HepG2 (cell line): ENCODE measurements at regions not wholly inside any gene's neighbourhood (a gene's known extent, or its start where the extent isn't known, plus 50 kb on each side); places are given as distances from the start of the nearest gene placed in this dataset.

ENCODE experiments used
- ATF6 ChIP-seq: sonication (generic); formaldehyde crosslinking; conservative IDR thresholded peaks from 2 replicates; pipeline ENCODE4 v1.4.0; 2020; ENCODE audit warnings: missing genetic modification reagents
- HNRNPH1 ChIP-seq: fragments of 200-400 bp; formaldehyde crosslinking; optimal IDR thresholded peaks from 2 replicates; pipeline ENCODE3; 2017; ENCODE audit warnings: mild to moderate bottlenecking, low read depth, low read length
- JARID2 ChIP-seq: sonication (generic); formaldehyde crosslinking; IDR thresholded peaks from 2 replicates; pipeline ENCODE4 v1.8.1; 2023; ENCODE audit warnings: missing genetic modification reagents, inconsistent platforms; ENCODE audit not compliant: insufficient replicate concordance
- KLF11 ChIP-seq: IDR thresholded peaks from 2 replicates; pipeline ENCODE4 v1.6.1; 2016; ENCODE audit warnings: missing compliant biosample characterization
- MYPOP ChIP-seq: sonication (generic); formaldehyde crosslinking; IDR thresholded peaks from 2 replicates; pipeline ENCODE4 v1.8.1; 2023; ENCODE audit warnings: mild to moderate bottlenecking, moderate library complexity, missing genetic modification reagents
- PHF8 ChIP-seq: sonication (generic); formaldehyde crosslinking; IDR thresholded peaks from 2 replicates; pipeline ENCODE4 v1.5.0; 2020; ENCODE audit warnings: missing genetic modification reagents
- SIN3A ChIP-seq: IDR thresholded peaks from 2 replicates; pipeline ENCODE4 v1.6.1; 2011; ENCODE audit warnings: low read depth, mild to moderate bottlenecking, control low read depth, low read length, borderline replicate concordance
- SPEN ChIP-seq: sonication (generic); formaldehyde crosslinking; IDR thresholded peaks from 2 replicates; pipeline ENCODE4 v1.5.1; 2020; ENCODE audit warnings: low read depth, mild to moderate bottlenecking, missing genetic modification reagents
- U2AF2 ChIP-seq: fragments of 200-400 bp; formaldehyde crosslinking; IDR thresholded peaks from 2 replicates; pipeline ENCODE4 v1.6.1; 2017; ENCODE audit warnings: low read depth, mild to moderate bottlenecking, low read length
- ZKSCAN1 ChIP-seq: fragments of 150-350 bp; IDR thresholded peaks from 2 replicates; pipeline ENCODE4 v1.6.1; 2014; ENCODE audit warnings: low read length
- ZNF3 ChIP-seq: IDR thresholded peaks from 2 replicates; pipeline ENCODE4 v1.7.0; 2017; ENCODE audit warnings: inconsistent platforms
- ZNF335 ChIP-seq: sonication (generic); formaldehyde crosslinking; IDR thresholded peaks from 2 replicates; pipeline ENCODE4 v1.4.0; 2020; ENCODE audit warnings: missing genetic modification reagents
- ZNF44 ChIP-seq: sonication (generic); formaldehyde crosslinking; IDR thresholded peaks from 2 replicates; pipeline ENCODE4 v1.5.1; 2020; ENCODE audit warnings: mild to moderate bottlenecking, missing genetic modification reagents
- ZNF589 ChIP-seq: sonication (generic); formaldehyde crosslinking; conservative IDR thresholded peaks from 2 replicates; pipeline ENCODE4 v1.8.0; 2022; ENCODE audit warnings: mild to moderate bottlenecking, moderate library complexity, missing genetic modification reagents
- ZNF616 ChIP-seq: sonication (generic); formaldehyde crosslinking; IDR thresholded peaks from 2 replicates; pipeline ENCODE4 v1.5.0; 2020; ENCODE audit warnings: low read depth, mild to moderate bottlenecking, missing genetic modification reagents
- ZNF678 ChIP-seq: sonication (generic); formaldehyde crosslinking; IDR thresholded peaks from 2 replicates; pipeline ENCODE4 v1.4.0; 2020; ENCODE audit warnings: mild to moderate bottlenecking, missing genetic modification reagents
- ZNF782 ChIP-seq: sonication (generic); formaldehyde crosslinking; IDR thresholded peaks from 2 replicates; pipeline ENCODE4 v1.4.0; 2020; ENCODE audit warnings: missing genetic modification reagents, mild to moderate bottlenecking, borderline replicate concordance
- ZSCAN12 ChIP-seq: sonication (generic); formaldehyde crosslinking; IDR thresholded peaks from 2 replicates; pipeline ENCODE4 v1.9.0; 2021; ENCODE audit warnings: mild to moderate bottlenecking, missing genetic modification reagents
- TF ChIP-seq, protein P1 (sequence below): IDR thresholded peaks from 2 replicates; pipeline ENCODE4 v1.6.1; 2018; ENCODE audit warnings: missing genetic modification reagents
- TF ChIP-seq, protein P2 (sequence below): IDR thresholded peaks from 2 replicates; pipeline ENCODE4 v1.6.1; 2012; ENCODE audit warnings: low read length, improper control_type of control experiment
- TF ChIP-seq, protein P3 (sequence below): sonication (generic); formaldehyde crosslinking; IDR thresholded peaks from 2 replicates; pipeline ENCODE4 v1.5.1; 2020; ENCODE audit warnings: mild to moderate bottlenecking, missing genetic modification reagents, moderate library complexity
- TF ChIP-seq, protein P4 (sequence below): sonication (generic); formaldehyde crosslinking; IDR thresholded peaks from 2 replicates; pipeline ENCODE4 v1.8.1; 2023; ENCODE audit warnings: missing genetic modification reagents, mild to moderate bottlenecking, borderline replicate concordance

- no peak for TF ChIP-seq JARID2
- TF ChIP-seq ZNF616: no peak
- TF ChIP-seq, protein P1, sequence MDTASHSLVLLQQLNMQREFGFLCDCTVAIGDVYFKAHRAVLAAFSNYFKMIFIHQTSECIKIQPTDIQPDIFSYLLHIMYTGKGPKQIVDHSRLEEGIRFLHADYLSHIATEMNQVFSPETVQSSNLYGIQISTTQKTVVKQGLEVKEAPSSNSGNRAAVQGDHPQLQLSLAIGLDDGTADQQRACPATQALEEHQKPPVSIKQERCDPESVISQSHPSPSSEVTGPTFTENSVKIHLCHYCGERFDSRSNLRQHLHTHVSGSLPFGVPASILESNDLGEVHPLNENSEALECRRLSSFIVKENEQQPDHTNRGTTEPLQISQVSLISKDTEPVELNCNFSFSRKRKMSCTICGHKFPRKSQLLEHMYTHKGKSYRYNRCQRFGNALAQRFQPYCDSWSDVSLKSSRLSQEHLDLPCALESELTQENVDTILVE (CRISPR knock-in tag): no peak
- TF ChIP-seq ATF6: no peak
- no peak for TF ChIP-seq ZNF44 (CRISPR knock-in tag)
- 0 out of 2 replicates have a peak, but pooled peaks have one; percentile 38 for TF ChIP-seq KLF11
- TF ChIP-seq ZSCAN12: no peak
- TF ChIP-seq, protein P2, sequence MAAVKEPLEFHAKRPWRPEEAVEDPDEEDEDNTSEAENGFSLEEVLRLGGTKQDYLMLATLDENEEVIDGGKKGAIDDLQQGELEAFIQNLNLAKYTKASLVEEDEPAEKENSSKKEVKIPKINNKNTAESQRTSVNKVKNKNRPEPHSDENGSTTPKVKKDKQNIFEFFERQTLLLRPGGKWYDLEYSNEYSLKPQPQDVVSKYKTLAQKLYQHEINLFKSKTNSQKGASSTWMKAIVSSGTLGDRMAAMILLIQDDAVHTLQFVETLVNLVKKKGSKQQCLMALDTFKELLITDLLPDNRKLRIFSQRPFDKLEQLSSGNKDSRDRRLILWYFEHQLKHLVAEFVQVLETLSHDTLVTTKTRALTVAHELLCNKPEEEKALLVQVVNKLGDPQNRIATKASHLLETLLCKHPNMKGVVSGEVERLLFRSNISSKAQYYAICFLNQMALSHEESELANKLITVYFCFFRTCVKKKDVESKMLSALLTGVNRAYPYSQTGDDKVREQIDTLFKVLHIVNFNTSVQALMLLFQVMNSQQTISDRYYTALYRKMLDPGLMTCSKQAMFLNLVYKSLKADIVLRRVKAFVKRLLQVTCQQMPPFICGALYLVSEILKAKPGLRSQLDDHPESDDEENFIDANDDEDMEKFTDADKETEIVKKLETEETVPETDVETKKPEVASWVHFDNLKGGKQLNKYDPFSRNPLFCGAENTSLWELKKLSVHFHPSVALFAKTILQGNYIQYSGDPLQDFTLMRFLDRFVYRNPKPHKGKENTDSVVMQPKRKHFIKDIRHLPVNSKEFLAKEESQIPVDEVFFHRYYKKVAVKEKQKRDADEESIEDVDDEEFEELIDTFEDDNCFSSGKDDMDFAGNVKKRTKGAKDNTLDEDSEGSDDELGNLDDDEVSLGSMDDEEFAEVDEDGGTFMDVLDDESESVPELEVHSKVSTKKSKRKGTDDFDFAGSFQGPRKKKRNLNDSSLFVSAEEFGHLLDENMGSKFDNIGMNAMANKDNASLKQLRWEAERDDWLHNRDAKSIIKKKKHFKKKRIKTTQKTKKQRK: no peak
- TF ChIP-seq HNRNPH1: no peak
- peak; percentile 82 for TF ChIP-seq SPEN (CRISPR knock-in tag)
- no peak for TF ChIP-seq U2AF2
- TF ChIP-seq PHF8 (CRISPR knock-in tag): no peak
- TF ChIP-seq MYPOP (CRISPR knock-in tag): no peak
- TF ChIP-seq SIN3A: no peak
- no peak for TF ChIP-seq ZKSCAN1
- no peak for TF ChIP-seq ZNF782 (CRISPR knock-in tag)
- TF ChIP-seq ZNF3 (CRISPR knock-in tag): peak; percentile 73; the same call in 1 of the 2 replicates
- no peak for TF ChIP-seq ZNF589 (CRISPR knock-in tag)
- TF ChIP-seq ZNF335: 0 out of 2 replicates have a peak, but pooled peaks have one; percentile 37
- TF ChIP-seq, protein P3, sequence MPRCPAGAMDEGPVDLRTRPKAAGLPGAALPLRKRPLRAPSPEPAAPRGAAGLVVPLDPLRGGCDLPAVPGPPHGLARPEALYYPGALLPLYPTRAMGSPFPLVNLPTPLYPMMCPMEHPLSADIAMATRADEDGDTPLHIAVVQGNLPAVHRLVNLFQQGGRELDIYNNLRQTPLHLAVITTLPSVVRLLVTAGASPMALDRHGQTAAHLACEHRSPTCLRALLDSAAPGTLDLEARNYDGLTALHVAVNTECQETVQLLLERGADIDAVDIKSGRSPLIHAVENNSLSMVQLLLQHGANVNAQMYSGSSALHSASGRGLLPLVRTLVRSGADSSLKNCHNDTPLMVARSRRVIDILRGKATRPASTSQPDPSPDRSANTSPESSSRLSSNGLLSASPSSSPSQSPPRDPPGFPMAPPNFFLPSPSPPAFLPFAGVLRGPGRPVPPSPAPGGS (CRISPR knock-in tag): no peak
- TF ChIP-seq ZNF678: no peak
- TF ChIP-seq, protein P4, sequence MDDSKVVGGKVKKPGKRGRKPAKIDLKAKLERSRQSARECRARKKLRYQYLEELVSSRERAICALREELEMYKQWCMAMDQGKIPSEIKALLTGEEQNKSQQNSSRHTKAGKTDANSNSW: no peak
Measured at GRCh38 chr6:168244961-168245551, 74.5 kb downstream of the DACT2 start (continued).
